GM19468 (cell line): ENCODE measurements at regions not wholly inside any gene's neighbourhood (a gene's known extent, or its start where the extent isn't known, plus 50 kb on each side); places are given as distances from the start of the nearest gene placed in this dataset.

Experiments used
- ATAC-seq: cut with Tn5 transposase; IDR thresholded peaks from one replicate; pipeline ENCODE4 v1.9.1; 2021; ENCODE audit warnings: mild to moderate bottlenecking, moderate library complexity, moderate number of reproducible peaks; ENCODE audit not compliant: unreplicated experiment; ENCODE audit errors: extremely low read depth

- ATAC-seq, result no peak
Measured at GRCh38 chr7:18399436-18400235, 95.9 kb upstream of the HDAC9 start.

- ATAC-seq, result no peak
Measured at GRCh38 chr7:18400275-18400674, 95.3 kb upstream of the HDAC9 start.

- ATAC-seq, result no peak
Measured at GRCh38 chr7:18400726-18401125, 94.8 kb upstream of the HDAC9 start.

GRCh38 chr7:18401757-18402156 is 93.8 kb upstream of the HDAC9 start:
- no peak for ATAC-seq

GRCh38 chr7:18402488-18403183 is 92.9 kb upstream of the HDAC9 start:
- no peak for ATAC-seq

GRCh38 chr7:18405726-18406125 is 89.8 kb upstream of the HDAC9 start:
- no peak for ATAC-seq

GRCh38 chr7:18407385-18407784 is 88.2 kb upstream of the HDAC9 start:
- ATAC-seq, result no peak

- ATAC-seq, result no peak
Measured at GRCh38 chr7:18408461-18408860, 87.1 kb upstream of the HDAC9 start.

GRCh38 chr7:18408868-18409267 is 86.7 kb upstream of the HDAC9 start:
- ATAC-seq, result no peak

- ATAC-seq, result no peak
Measured at GRCh38 chr7:18413447-18413846, 82.1 kb upstream of the HDAC9 start.

- no peak for ATAC-seq
Measured at GRCh38 chr7:18414885-18415284, 80.7 kb upstream of the HDAC9 start.

- ATAC-seq, result no peak
Measured at GRCh38 chr7:18416988-18417387, 78.6 kb upstream of the HDAC9 start.

- ATAC-seq, result no peak
Measured at GRCh38 chr7:18419456-18419855, 76.1 kb upstream of the HDAC9 start.

- ATAC-seq, result no peak
Measured at GRCh38 chr7:18420108-18420507, 75.4 kb upstream of the HDAC9 start.

- ATAC-seq, result no peak
Measured at GRCh38 chr7:18420748-18421147, 74.8 kb upstream of the HDAC9 start.

GRCh38 chr7:18421297-18422002 is 74.1 kb upstream of the HDAC9 start:
- no peak for ATAC-seq

GRCh38 chr7:18425227-18425626 is 70.3 kb upstream of the HDAC9 start:
- no peak for ATAC-seq

GRCh38 chr7:18425838-18426445 is 69.6 kb upstream of the HDAC9 start:
- no peak for ATAC-seq

- no peak for ATAC-seq
Measured at GRCh38 chr7:18426564-18427226, 68.9 kb upstream of the HDAC9 start.

- ATAC-seq, result no peak
Measured at GRCh38 chr7:18429547-18429946, 66.0 kb upstream of the HDAC9 start.
